Activated T-helper 2 cell treated with anti-CD3 and anti-CD28 coated beads, Interferon-gamma antibody, Interleukin-2, Interleukin-4, amounts not matched to agents 10 μg/mL and 5 μg/mL and 100 μg/mL, durations not matched to agents 14 hours and 24 hours and 36 hours (primary cell): ENCODE measurements at regions not wholly inside any gene's neighbourhood (a gene's known extent, or its start where the extent isn't known, plus 50 kb on each side); places are given as distances from the start of the nearest gene placed in this dataset.
"Not testable (repeated sequence)": the region's sequence is repeated elsewhere in the genome, so short reads cannot be mapped to it uniquely, and the experiment has no call there.

Experiments used
- DNase-seq: peaks from one replicate; pipeline ENCODE4 v3.0.0; 2021; ENCODE audit warnings: low spot score
- H3K27ac Mint-ChIP-seq: one replicate; pipeline ENCODE4 v1.8.0; 2021; ENCODE audit warnings: mixed read lengths
- H3K27me3 Mint-ChIP-seq: one replicate; pipeline ENCODE4 v1.8.0; 2021; ENCODE audit warnings: low read depth, mixed read lengths
- H3K36me3 Mint-ChIP-seq: one replicate; pipeline ENCODE4 v1.8.0; 2021; ENCODE audit warnings: low read depth, mixed read lengths
- H3K4me1 Mint-ChIP-seq: one replicate; pipeline ENCODE4 v1.8.0; 2021; ENCODE audit warnings: low read depth, mixed read lengths
- H3K4me3 Mint-ChIP-seq: one replicate; pipeline ENCODE4 v1.8.0; 2021; ENCODE audit warnings: low read depth, mild to moderate bottlenecking, moderate library complexity, mixed read lengths
- H3K9me3 Mint-ChIP-seq: one replicate; pipeline ENCODE4 v1.8.0; 2021; ENCODE audit warnings: mixed read lengths
- intact Hi-C: fragments of 100-400 bp; cut with micrococcal nuclease; formaldehyde crosslinking; loops from one replicate; pipeline ENCODE4 v1.15.1; 2023

GRCh38 chr3:62951880-62952279 is 76.7 kb upstream of the CADPS start:
- H3K27ac Mint-ChIP-seq, intact Hi-C loops, H3K4me1 Mint-ChIP-seq, H3K36me3 Mint-ChIP-seq, DNase-seq, H3K4me3 Mint-ChIP-seq, H3K27me3 Mint-ChIP-seq, H3K9me3 Mint-ChIP-seq: not testable (repeated sequence)

GRCh38 chr3:62954580-62954979 is 79.4 kb upstream of the CADPS start:
- Mint-ChIP-seq H3K9me3 (no peaks in the 10 kb centered on the region), H3K36me3 (no peaks in the 10 kb centered on the region), H3K4me3 (no peak overlapping the region), H3K27me3 (no peaks in the 10 kb centered on the region), H3K27ac (no peak overlapping the region), H3K4me1 (no peaks in the 10 kb centered on the region)
- DNase-seq = no peak
- intact Hi-C loops = no loop called here

- no peak overlapping the region for H3K27ac Mint-ChIP-seq
- no peaks in the 10 kb centered on the region for H3K4me1 Mint-ChIP-seq
- intact Hi-C loops = no loop called here
- no peaks in the 10 kb centered on the region for H3K36me3 Mint-ChIP-seq
- no peak for DNase-seq
- no peak overlapping the region for H3K4me3 Mint-ChIP-seq
- no peaks in the 10 kb centered on the region for H3K27me3 Mint-ChIP-seq
- no peaks in the 10 kb centered on the region for H3K9me3 Mint-ChIP-seq
Measured at GRCh38 chr3:62955126-62955525, 79.9 kb upstream of the CADPS start.

- no peak for DNase-seq
- Mint-ChIP-seq H3K36me3 (no peaks in the 10 kb centered on the region), H3K9me3 (no peaks in the 10 kb centered on the region), H3K27ac (no peak overlapping the region), H3K4me3 (no peak overlapping the region), H3K27me3 (no peaks in the 10 kb centered on the region), H3K4me1 (no peaks in the 10 kb centered on the region)
- intact Hi-C loops = no loop called here
Measured at GRCh38 chr3:62956411-62956810, 81.2 kb upstream of the CADPS start.

- H3K4me3 Mint-ChIP-seq = no peak overlapping the region
Measured at GRCh38 chr3:62961874-62962556, 86.8 kb upstream of the CADPS start.

GRCh38 chr3:62962714-62963113 is 87.5 kb upstream of the CADPS start:
- intact Hi-C loops = no loop called here
- Mint-ChIP-seq H3K27ac (no peak overlapping the region), H3K36me3 (no peaks in the 10 kb centered on the region), H3K27me3 (no peaks in the 10 kb centered on the region), H3K4me1 (no peaks in the 10 kb centered on the region), H3K9me3 (no peaks in the 10 kb centered on the region), H3K4me3 (no peak overlapping the region)
- DNase-seq = no peak

More at GRCh38 chr3:62961874-62962556, 86.8 kb upstream of the CADPS start:
- intact Hi-C loops = no loop called here
- no peak for DNase-seq
- Mint-ChIP-seq H3K4me1 (no peaks in the 10 kb centered on the region), H3K27me3 (no peaks in the 10 kb centered on the region), H3K27ac (no peak overlapping the region), H3K9me3 (no peaks in the 10 kb centered on the region), H3K36me3 (no peaks in the 10 kb centered on the region)

GRCh38 chr3:62965311-62965710 is 90.1 kb upstream of the CADPS start:
- Mint-ChIP-seq H3K4me1 (no peaks in the 10 kb centered on the region), H3K36me3 (no peaks in the 10 kb centered on the region)
- intact Hi-C loops = no loop called here

GRCh38 chr3:62968128-62968527 is 92.9 kb upstream of the CADPS start:
- intact Hi-C loops = no loop called here
- no peak for DNase-seq
- no peak overlapping the region for H3K4me3 Mint-ChIP-seq
- H3K27ac Mint-ChIP-seq = no peak overlapping the region
- no peaks in the 10 kb centered on the region for H3K27me3 Mint-ChIP-seq
- no peaks in the 10 kb centered on the region for H3K36me3 Mint-ChIP-seq
- H3K9me3 Mint-ChIP-seq = no peaks in the 10 kb centered on the region
- no peaks in the 10 kb centered on the region for H3K4me1 Mint-ChIP-seq

More at GRCh38 chr3:62965311-62965710, 90.1 kb upstream of the CADPS start:
- H3K27me3 Mint-ChIP-seq = no peaks in the 10 kb centered on the region
- no peaks in the 10 kb centered on the region for H3K9me3 Mint-ChIP-seq
- H3K27ac Mint-ChIP-seq = no peak overlapping the region
- no peak for DNase-seq
- H3K4me3 Mint-ChIP-seq = no peak overlapping the region

GRCh38 chr3:62970648-62971047 is 95.4 kb upstream of the CADPS start:
- no peaks in the 10 kb centered on the region for H3K36me3 Mint-ChIP-seq

GRCh38 chr3:62975566-62975965 is 100.3 kb upstream of the CADPS start:
- Mint-ChIP-seq H3K9me3 (no peaks in the 10 kb centered on the region), H3K4me1 (no peaks in the 10 kb centered on the region), H3K27me3 (no peaks in the 10 kb centered on the region), H3K4me3 (no peak overlapping the region), H3K36me3 (no peaks in the 10 kb centered on the region), H3K27ac (no peak overlapping the region)
- intact Hi-C loops = no loop called here
- no peak for DNase-seq

More at GRCh38 chr3:62970648-62971047, 95.4 kb upstream of the CADPS start:
- no peak overlapping the region for H3K27ac Mint-ChIP-seq
- intact Hi-C loops = no loop called here
- no peaks in the 10 kb centered on the region for H3K9me3 Mint-ChIP-seq
- no peaks in the 10 kb centered on the region for H3K4me1 Mint-ChIP-seq
- H3K27me3 Mint-ChIP-seq = no peaks in the 10 kb centered on the region
- no peak for DNase-seq
- no peak overlapping the region for H3K4me3 Mint-ChIP-seq

- no peak overlapping the region for H3K4me3 Mint-ChIP-seq
- no peaks in the 10 kb centered on the region for H3K36me3 Mint-ChIP-seq
- H3K9me3 Mint-ChIP-seq = no peaks in the 10 kb centered on the region
- DNase-seq = no peak
- intact Hi-C loops = no loop called here
- H3K4me1 Mint-ChIP-seq = no peaks in the 10 kb centered on the region
- H3K27ac Mint-ChIP-seq = no peak overlapping the region
- no peaks in the 10 kb centered on the region for H3K27me3 Mint-ChIP-seq
Measured at GRCh38 chr3:62981962-62982361, 106.7 kb upstream of the CADPS start.

GRCh38 chr3:62982795-62983455 is 107.7 kb upstream of the CADPS start:
- intact Hi-C loops = no loop called here
- Mint-ChIP-seq H3K27me3 (no peaks in the 10 kb centered on the region), H3K4me1 (no peaks in the 10 kb centered on the region), H3K9me3 (no peaks in the 10 kb centered on the region), H3K27ac (no peak overlapping the region), H3K36me3 (no peaks in the 10 kb centered on the region), H3K4me3 (no peak overlapping the region)
- no peak for DNase-seq

- DNase-seq = no peak
- H3K4me1 Mint-ChIP-seq = no peaks in the 10 kb centered on the region
- H3K9me3 Mint-ChIP-seq = peaks cover 9% of the 10 kb centered on the region
- no peaks in the 10 kb centered on the region for H3K27me3 Mint-ChIP-seq
- H3K36me3 Mint-ChIP-seq = no peaks in the 10 kb centered on the region
- intact Hi-C loops = no loop called here
- H3K4me3 Mint-ChIP-seq = no peak overlapping the region
- H3K27ac Mint-ChIP-seq = no peak overlapping the region
Measured at GRCh38 chr3:62986061-62986460, 110.8 kb upstream of the CADPS start.
